Small intestine (tissue), 7 donors: ENCODE measurements at regions not wholly inside any gene's neighbourhood (a gene's known extent, or its start where the extent isn't known, plus 50 kb on each side); places are given as distances from the start of the nearest gene placed in this dataset.

Experiments used
- DNase-seq, 2 donors: peaks; one replicate each; pipeline versions ENCODE4 v3.0.0 to v3.0.0-alpha.2; 2013
- FAIRE-seq: peaks from 2 replicates; lab custom pipeline; 2012; peaks lifted over from hg19 to GRCh38; lab: Jason Lieb, UNC
- H3K27ac ChIP-seq, 3 donors: one replicate each; pipeline ENCODE4 v1.5.1; 2013; ENCODE audit warnings: low read length in 2 of 3, mild to moderate bottlenecking in 2 of 3, control low read depth in 1 of 3, inconsistent platforms in 1 of 3, low read depth in 1 of 3, moderate library complexity in 1 of 3
- H3K27me3 ChIP-seq, 3 donors: one replicate each; pipeline ENCODE4 v1.6.1; 2013; ENCODE audit warnings: low read length in 3 of 3, inconsistent platforms in 1 of 3; ENCODE audit not compliant: control insufficient read depth in 3 of 3, insufficient read depth in 3 of 3
- H3K36me3 ChIP-seq, 3 donors: one replicate each; pipeline ENCODE4 v1.6.1; 2013; ENCODE audit warnings: low read length in 3 of 3, inconsistent platforms in 1 of 3, low read depth in 1 of 3, mild to moderate bottlenecking in 1 of 3, moderate library complexity in 1 of 3; ENCODE audit not compliant: control insufficient read depth in 3 of 3, insufficient read depth in 2 of 3
- H3K4me1 ChIP-seq, 3 donors: one replicate each; pipeline ENCODE4 v1.6.1; 2013; ENCODE audit warnings: low read length in 2 of 3, inconsistent platforms in 1 of 3, low read depth in 1 of 3, mild to moderate bottlenecking in 1 of 3, moderate library complexity in 1 of 3; ENCODE audit not compliant: control insufficient read depth in 3 of 3, insufficient read depth in 2 of 3
- H3K4me3 ChIP-seq, 3 donors: one replicate each; pipeline ENCODE4 v1.5.1; 2013; ENCODE audit warnings: low read length in 3 of 3, control low read depth in 1 of 3, inconsistent platforms in 1 of 3, low read depth in 1 of 3, mild to moderate bottlenecking in 1 of 3, moderate library complexity in 1 of 3
- H3K9me3 ChIP-seq, 2 donors: one replicate each; pipeline ENCODE4 v1.6.1; 2013; ENCODE audit warnings: low read depth in 1 of 2, low read length in 1 of 2; ENCODE audit not compliant: control insufficient read depth in 2 of 2, insufficient read depth in 1 of 2
- WGBS, 3 donors: extraction: QIAGEN DNeasy Blood & Tissue Kit; methylation state at CpG; one replicate each; pipeline ENCODE4 v1.1.7; 2013; 5-methylcytosine and 5-hydroxymethylcytosine counted together
- donor health status: healthy with polysubstance abuse.
- donor health status: control.
- donor health status: control.
- donor health status: Bipolar disorder and iron deficiency.
- donor health status: healthy.

DNA sequence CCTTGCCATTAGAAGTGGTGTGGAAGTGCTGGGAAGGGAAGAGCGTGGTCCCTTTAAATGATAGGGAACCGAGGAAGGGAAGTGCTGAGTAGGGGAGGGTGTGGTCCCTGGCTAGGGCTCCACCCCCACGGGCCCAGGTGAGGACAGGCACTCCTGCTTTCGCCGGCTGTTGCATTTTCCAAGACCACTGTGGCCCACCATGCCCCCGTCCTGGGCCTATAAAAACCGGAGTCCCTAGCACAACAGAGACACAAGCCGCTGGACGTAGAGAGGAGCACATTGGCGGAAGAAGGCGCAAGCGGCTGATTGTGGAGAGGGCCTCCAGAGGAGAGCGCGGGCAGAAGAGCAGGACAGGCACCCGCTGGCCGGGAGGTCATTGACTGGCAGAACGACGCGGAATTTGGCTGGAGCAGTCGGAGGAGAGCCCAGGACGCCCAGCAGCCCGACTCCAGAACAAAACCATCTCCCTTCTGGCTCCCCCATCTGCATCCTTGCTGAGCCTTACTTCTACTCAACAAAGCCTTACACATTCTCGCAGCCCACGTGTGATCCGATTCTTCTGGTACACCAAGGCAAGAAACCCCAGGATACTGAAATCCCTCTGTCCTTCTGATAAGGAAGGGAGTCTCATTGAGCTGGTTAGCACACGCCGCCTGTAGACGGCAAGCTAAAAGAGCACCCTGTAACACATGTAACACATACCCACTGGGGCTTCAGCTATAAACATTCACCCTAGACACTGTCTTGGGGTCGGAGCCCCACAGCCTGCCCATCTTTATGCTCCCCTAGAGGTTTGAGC is 146.2 kb upstream of the LYZL1 start:
- no peak overlapping the region for H3K27ac ChIP-seq
- no peak for DNase-seq
- H3K9me3 ChIP-seq = no peaks in the 10 kb centered on the region
- no peaks in the 10 kb centered on the region for H3K27me3 ChIP-seq
- WGBS, 3 donors = 70 to 76% (median 75%) methylated on average over 29 of the region's 29 CpGs
- H3K4me3 ChIP-seq = peak overlapping the region in 1 of 3 donors; percentile 4
- no peak for FAIRE-seq
- H3K36me3 ChIP-seq = no peaks in the 10 kb centered on the region
- H3K4me1 ChIP-seq = no peaks in the 10 kb centered on the region

GRCh38 chr10:29144126-29144525 is 144.7 kb upstream of the LYZL1 start:
- H3K27me3 ChIP-seq = no peaks in the 10 kb centered on the region
- H3K27ac ChIP-seq = no peak overlapping the region
- no peaks in the 10 kb centered on the region for H3K4me1 ChIP-seq
- 43 to 71% (median 58%) methylated on average over 2 of the region's 2 CpGs for WGBS, 3 donors
- DNase-seq (no peak), FAIRE-seq (no peak)
- no peak overlapping the region for H3K4me3 ChIP-seq
- H3K36me3 ChIP-seq = no peaks in the 10 kb centered on the region
- H3K9me3 ChIP-seq = no peaks in the 10 kb centered on the region

DNA sequence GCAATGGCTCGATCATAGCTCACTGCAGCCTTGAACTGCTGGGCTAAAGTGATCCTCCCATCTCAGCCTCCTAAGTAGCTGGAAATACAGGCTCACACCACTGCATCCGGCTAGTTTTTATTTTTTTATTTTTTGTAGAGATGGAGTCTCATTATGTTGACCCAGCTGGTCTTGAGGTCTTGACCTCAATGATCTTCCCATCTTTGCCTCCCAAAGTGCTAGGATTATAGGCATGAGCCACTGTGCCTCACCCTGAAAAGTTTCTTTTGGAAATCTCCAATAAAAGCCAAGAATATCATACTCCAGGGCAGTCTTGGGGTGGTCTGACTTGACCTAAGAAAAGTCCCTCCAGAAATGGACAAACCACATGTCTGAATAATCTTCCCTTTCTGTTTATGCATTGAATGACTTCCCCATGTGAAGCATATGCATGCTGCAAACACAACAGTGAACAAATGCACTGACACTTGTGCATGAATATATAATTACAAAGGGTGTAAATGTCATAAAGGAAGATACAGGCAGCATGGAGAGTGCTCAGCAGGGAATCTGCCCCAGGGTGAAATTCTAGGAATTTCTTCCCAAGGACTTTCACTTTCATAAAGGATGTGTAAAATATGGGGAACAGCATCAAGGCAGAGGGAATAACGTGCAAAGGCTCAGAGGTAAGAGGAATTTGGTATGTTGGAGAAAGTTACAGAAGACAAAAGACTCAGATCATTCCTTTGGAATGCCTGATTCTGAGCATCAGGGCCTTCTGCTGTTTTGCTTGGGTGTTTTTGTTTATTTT is 142.4 kb upstream of the LYZL1 start:
- DNase-seq (no peak), FAIRE-seq (no peak)
- no peaks in the 10 kb centered on the region for H3K9me3 ChIP-seq
- no peaks in the 10 kb centered on the region for H3K36me3 ChIP-seq
- no peak overlapping the region for H3K4me3 ChIP-seq
- 72 to 90% (median 74%) methylated on average over 3 of the region's 3 CpGs for WGBS, 3 donors
- no peaks in the 10 kb centered on the region for H3K4me1 ChIP-seq
- H3K27ac ChIP-seq = no peak overlapping the region
- H3K27me3 ChIP-seq = no peaks in the 10 kb centered on the region

DNA sequence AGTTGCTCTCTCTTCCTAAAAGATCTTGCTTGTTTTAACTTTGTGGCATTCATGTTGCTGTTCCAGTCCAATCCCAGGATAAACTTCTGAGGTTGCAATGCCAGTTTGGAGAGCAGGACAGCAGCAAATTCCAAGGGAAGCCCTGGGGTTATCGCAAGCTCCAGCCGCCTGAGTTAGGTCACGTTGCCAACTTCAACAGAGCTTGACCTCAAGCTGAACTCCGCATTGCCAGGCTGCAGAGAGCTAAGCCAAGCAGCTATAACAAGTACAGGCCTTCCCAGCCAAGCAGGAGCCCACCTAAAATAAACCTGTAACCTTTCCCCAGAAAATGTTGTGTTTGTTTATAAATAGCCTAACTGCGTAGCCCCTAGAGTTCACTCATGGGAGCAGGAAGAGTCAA is 138.9 kb upstream of the LYZL1 start:
- no peak for DNase-seq
- 72 to 76% (median 73%) methylated on average over 5 of the region's 5 CpGs for WGBS, 3 donors
- FAIRE-seq = no peak
- Histone ChIP-seq H3K27ac (no peak overlapping the region), H3K4me1 (no peaks in the 10 kb centered on the region), H3K4me3 (no peak overlapping the region), H3K9me3 (no peaks in the 10 kb centered on the region), H3K27me3 (no peaks in the 10 kb centered on the region), H3K36me3 (no peaks in the 10 kb centered on the region)

DNA sequence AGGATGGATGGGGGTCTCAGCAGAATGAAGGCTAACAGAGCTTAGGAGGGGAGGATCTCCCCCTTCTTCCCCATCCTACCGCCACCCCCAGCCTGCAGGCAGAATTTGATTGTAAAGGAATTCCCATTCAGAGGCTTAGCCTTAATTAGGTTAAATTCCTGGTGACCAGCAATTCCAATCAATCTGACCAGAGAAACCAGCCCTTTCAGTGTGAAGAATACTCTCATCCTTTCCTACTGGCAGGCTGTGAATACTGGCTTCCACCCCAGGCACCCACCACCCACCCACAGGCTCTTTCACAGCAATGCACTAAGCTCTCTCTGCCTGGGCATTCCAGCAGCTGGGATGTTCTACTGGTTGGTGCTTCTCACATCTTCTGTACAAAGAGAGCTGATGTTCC is 137.9 kb upstream of the LYZL1 start:
- no peaks in the 10 kb centered on the region for H3K4me1 ChIP-seq
- no peaks in the 10 kb centered on the region for H3K9me3 ChIP-seq
- FAIRE-seq = no peak
- H3K27ac ChIP-seq = no peak overlapping the region
- H3K36me3 ChIP-seq = no peaks in the 10 kb centered on the region
- WGBS, 3 donors = 83 to 100% (median 95%) methylated on average over 1 of the region's 1 CpG
- H3K4me3 ChIP-seq = no peak overlapping the region
- no peaks in the 10 kb centered on the region for H3K27me3 ChIP-seq
- no peak for DNase-seq

DNA sequence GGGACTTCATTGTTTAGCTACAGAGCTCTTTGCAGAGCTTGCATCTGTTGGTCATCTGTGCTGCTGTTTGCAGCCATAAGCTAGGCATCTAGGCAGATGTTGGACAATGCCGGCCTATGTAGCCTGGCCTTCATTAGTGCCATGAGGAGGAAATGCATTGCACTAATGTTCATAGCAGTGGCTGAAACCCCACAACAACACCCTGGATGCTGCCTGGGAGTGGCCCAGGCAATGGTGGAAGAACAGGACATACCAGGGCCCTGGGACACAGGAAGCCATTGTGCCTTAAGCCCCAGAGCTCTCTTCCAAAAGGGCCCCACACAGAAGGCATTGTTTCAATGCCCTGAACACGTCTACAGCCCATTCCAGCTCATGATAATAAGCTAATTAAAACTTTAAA is 131.5 kb upstream of the LYZL1 start:
- WGBS, 3 donors = 57 to 66% (median 66%) methylated on average over 2 of the region's 2 CpGs
- FAIRE-seq = no peak
- Histone ChIP-seq H3K36me3 (no peaks in the 10 kb centered on the region), H3K27me3 (no peaks in the 10 kb centered on the region), H3K27ac (no peak overlapping the region), H3K4me1 (no peaks in the 10 kb centered on the region), H3K9me3 (no peaks in the 10 kb centered on the region), H3K4me3 (no peak overlapping the region)
- DNase-seq = no peak

DNA sequence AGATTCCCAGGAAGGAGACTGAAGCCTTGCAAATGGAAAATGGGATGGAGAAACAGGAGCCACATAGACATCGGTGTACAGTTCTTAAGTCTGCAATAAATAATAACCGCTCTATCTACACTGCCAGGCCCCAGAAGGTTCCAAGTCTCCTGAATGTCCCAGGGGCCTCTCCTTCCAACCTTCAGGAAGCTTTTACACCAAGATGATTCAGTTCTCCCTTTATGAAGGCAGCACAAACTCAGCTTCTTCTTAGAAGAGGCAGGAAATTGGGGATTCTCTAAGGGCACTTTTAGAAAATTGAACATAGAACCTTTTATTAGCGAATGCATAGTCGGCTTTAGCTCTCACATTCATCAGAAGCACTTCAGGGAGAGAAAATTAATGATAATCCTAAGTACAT is 130.8 kb upstream of the LYZL1 start:
- Histone ChIP-seq H3K27me3 (no peaks in the 10 kb centered on the region), H3K9me3 (no peaks in the 10 kb centered on the region), H3K27ac (no peak overlapping the region), H3K4me3 (no peak overlapping the region), H3K36me3 (no peaks in the 10 kb centered on the region), H3K4me1 (no peaks in the 10 kb centered on the region)
- FAIRE-seq (no peak), DNase-seq (no peak)
- WGBS, 3 donors = 87 to 89% (median 87%) methylated on average over 4 of the region's 4 CpGs

DNA sequence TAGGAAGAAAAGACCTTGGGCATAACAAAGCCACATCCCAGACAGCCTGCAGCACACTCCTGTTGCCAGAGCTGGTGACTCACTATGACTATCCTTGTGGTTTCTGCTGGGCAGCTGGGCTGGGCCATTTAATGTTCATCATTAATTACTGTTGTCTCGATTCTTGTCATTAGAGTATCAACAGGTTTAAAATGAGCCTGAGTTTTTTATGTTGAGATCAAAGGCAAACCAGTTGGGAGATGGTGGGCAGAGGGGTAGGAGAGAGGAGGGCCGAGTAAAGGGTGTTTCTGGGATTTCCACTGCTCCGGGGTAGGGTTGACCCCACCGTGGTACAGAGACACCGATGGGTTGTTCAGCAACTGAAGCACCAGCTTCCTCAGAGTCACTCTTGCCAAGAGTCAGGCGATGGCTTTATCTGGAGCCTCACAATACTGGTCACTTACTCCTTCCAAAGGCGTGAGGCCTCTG is 128.7 kb upstream of the LYZL1 start:
- no peaks in the 10 kb centered on the region for H3K9me3 ChIP-seq
- no peak for DNase-seq
- no peaks in the 10 kb centered on the region for H3K27me3 ChIP-seq
- whole genome bisulfite sequencing, 3 donors = 79 to 82% (median 82%) methylated on average over 7 of the region's 7 CpGs
- no peak for FAIRE-seq
- H3K27ac ChIP-seq = no peak overlapping the region
- H3K4me1 ChIP-seq = no peaks in the 10 kb centered on the region
- no peak overlapping the region for H3K4me3 ChIP-seq
- H3K36me3 ChIP-seq = no peaks in the 10 kb centered on the region
